ENCODE measurements at regions not wholly inside any gene's neighbourhood (a gene's known extent, or its start where the extent isn't known, plus 50 kb on each side); places are given as distances from the start of the nearest gene placed in this dataset.

DNA sequence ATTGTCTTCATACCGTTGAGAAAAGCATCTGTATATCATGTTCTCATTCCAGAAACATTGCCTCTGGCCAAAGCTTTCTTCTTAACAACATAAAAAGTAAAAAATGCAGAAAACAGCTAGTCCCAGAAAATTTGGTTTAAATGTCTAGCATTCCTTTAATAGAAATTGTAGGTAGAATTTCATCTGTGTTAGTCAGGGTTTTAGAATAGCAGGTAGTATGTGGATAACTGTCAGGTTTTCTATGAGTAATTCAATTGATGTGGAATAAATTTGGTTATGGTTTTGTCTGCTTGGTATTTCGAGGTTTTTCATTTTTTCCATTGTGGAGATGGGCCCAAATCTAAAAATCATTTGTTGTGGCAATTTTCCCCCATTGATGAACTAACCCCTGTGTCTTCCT is 616.7 kb downstream of the KCNJ2 start:
- Histone ChIP-seq H3K27ac (no peak overlapping the region), H3K9me3 (no peaks in the 10 kb centered on the region), H3K27me3 (no peaks in the 10 kb centered on the region), H3K36me3 (no peaks in the 10 kb centered on the region), H3K4me3 (no peak overlapping the region), H3K4me1 (ENCODE audit: insufficient read depth) (no peaks in the 10 kb centered on the region)
- DNase-seq = no peak
- 64 to 77% (median 66%) methylated on average over 2 of the region's 2 CpGs for WGBS, 3 donors
- no peak for TF ChIP-seq POLR2A (IDR thresholded peaks at IDR 0.05)
- no peak for TF ChIP-seq EP300 (IDR thresholded peaks at IDR 0.05)
- TF ChIP-seq, protein P1, sequence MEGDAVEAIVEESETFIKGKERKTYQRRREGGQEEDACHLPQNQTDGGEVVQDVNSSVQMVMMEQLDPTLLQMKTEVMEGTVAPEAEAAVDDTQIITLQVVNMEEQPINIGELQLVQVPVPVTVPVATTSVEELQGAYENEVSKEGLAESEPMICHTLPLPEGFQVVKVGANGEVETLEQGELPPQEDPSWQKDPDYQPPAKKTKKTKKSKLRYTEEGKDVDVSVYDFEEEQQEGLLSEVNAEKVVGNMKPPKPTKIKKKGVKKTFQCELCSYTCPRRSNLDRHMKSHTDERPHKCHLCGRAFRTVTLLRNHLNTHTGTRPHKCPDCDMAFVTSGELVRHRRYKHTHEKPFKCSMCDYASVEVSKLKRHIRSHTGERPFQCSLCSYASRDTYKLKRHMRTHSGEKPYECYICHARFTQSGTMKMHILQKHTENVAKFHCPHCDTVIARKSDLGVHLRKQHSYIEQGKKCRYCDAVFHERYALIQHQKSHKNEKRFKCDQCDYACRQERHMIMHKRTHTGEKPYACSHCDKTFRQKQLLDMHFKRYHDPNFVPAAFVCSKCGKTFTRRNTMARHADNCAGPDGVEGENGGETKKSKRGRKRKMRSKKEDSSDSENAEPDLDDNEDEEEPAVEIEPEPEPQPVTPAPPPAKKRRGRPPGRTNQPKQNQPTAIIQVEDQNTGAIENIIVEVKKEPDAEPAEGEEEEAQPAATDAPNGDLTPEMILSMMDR (IDR thresholded peaks at IDR 0.05) = no peak
- intact Hi-C loops (cut with DNase I) = no loop called here

DNA sequence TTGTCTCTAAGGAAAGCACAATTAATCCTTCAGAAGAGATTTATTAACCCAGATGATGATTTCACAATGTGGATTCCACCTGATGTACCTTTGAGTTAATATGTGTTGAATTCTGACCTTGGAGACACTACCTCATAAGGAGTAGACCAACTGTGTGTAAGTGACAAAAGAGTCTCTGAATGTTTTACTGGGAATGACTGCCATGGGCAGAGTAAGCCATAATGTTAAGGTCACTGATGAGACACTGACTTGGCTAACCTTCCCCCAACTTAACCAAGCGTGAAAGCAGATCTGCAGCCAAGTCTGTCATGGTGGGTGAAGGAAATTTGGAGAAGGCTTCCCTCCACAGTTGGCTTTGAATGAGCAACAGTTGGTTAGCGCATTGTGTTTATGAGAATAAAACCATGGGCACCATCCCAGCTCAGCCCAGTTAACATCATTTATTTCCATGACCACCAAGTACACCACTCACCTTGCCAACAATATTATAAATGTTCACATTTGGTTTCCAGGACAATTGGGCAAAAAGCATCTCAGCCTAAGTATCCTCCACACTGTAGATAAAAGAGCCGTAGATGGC is 618.5 kb downstream of the KCNJ2 start:
- intact Hi-C loops (cut with DNase I) = no loop called here
- no peak overlapping the region for H3K4me3 ChIP-seq
- no peaks in the 10 kb centered on the region for H3K27me3 ChIP-seq
- no peaks in the 10 kb centered on the region for H3K36me3 ChIP-seq
- TF ChIP-seq POLR2A (IDR thresholded peaks at IDR 0.05) = no peak
- no peak for TF ChIP-seq EP300 (IDR thresholded peaks at IDR 0.05)
- TF ChIP-seq, protein P1 (IDR thresholded peaks at IDR 0.05) = no peak
- H3K27ac ChIP-seq = no peak overlapping the region
- no peaks in the 10 kb centered on the region for H3K9me3 ChIP-seq
- H3K4me1 ChIP-seq (ENCODE audit: insufficient read depth) = no peaks in the 10 kb centered on the region
- DNase-seq = no peak
- 75 to 78% (median 77%) methylated on average over 3 of the region's 3 CpGs for WGBS, 3 donors

DNA sequence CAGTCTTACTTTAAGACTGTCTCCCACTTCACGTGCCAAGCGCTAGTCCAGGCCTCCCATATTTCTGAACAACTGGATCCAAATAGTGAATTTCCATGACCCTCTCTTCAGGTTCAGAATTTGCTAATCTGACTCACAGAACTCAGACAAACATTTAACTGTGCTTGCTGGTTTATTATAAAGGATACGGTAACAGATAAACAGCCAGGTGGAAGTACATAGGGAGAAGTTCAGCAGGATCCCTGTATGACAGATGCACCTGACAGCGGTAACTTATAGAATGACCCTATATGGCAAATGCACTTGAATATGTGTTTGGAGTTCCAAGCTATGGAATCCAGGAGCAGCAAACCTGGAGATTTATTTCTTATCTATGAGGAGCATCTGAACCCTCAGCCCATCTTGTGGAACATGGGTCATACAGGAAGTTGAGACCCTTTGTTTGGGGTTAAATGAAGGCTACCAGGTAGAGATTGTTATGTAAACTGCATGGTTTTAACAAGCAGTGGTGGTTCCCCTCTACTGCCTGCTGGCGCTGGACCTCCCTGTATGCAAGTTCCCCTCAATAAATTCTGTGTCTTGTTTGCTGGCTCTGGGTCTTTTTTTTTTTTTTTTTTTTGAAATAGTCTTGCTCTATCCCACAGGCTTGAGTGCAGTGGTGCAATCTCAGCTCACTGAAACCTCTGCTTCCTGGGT is 622.6 kb downstream of the KCNJ2 start:
- no peak for DNase-seq
- Histone ChIP-seq H3K27me3 (no peaks in the 10 kb centered on the region), H3K9me3 (no peaks in the 10 kb centered on the region), H3K27ac (no peak overlapping the region), H3K4me3 (no peak overlapping the region), H3K36me3 (no peaks in the 10 kb centered on the region), H3K4me1 (ENCODE audit: insufficient read depth) (no peaks in the 10 kb centered on the region)
- intact Hi-C loops (cut with DNase I) = no loop called here
- 82 to 83% (median 83%) methylated on average over 5 of the region's 5 CpGs for WGBS, 3 donors
- TF ChIP-seq, protein P1 (IDR thresholded peaks at IDR 0.05) = no peak
- TF ChIP-seq EP300 (IDR thresholded peaks at IDR 0.05) (no peak), POLR2A (IDR thresholded peaks at IDR 0.05) (no peak)

DNA sequence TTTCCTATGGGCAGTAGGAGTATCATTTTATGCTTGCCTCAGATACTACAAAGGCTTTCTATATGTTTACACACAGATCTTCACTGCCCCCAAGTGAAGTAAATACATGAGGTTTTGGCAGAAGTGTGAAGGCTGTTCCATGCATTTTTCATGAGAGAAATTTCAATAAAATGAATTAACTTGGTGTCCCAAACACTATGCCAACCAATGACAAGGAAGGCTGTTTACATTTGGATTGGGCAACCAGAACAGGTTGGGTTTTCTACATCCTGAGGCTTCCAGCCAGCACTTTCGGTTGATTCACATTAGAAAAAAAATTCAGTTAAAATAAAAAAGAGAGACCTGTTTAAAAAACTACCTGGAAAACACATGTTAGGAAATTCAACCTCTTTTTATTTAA is 625.4 kb downstream of the KCNJ2 start:
- intact Hi-C loops (cut with DNase I) = no loop called here
- Histone ChIP-seq H3K36me3 (no peaks in the 10 kb centered on the region), H3K27ac (no peak overlapping the region), H3K27me3 (no peaks in the 10 kb centered on the region), H3K4me3 (no peak overlapping the region), H3K9me3 (no peaks in the 10 kb centered on the region), H3K4me1 (ENCODE audit: insufficient read depth) (no peaks in the 10 kb centered on the region)
- 61 to 88% (median 87%) methylated on average over 1 of the region's 1 CpG for WGBS, 3 donors
- TF ChIP-seq, protein P1 (IDR thresholded peaks at IDR 0.05) = no peak
- TF ChIP-seq POLR2A (IDR thresholded peaks at IDR 0.05) (no peak), EP300 (IDR thresholded peaks at IDR 0.05) (no peak)
- no peak for DNase-seq

All from ovary (tissue), 7 donors.